HEK293 (cell line): ENCODE measurements at regions not wholly inside any gene's neighbourhood (a gene's known extent, or its start where the extent isn't known, plus 50 kb on each side); places are given as distances from the start of the nearest gene placed in this dataset.

Experiments
- CTCF ChIA-PET: fragments of 350-600 bp; formaldehyde crosslinking; extraction: SDS; loops from one replicate; lab custom pipeline; 2021; ENCODE audit warnings: antibody characterized with exemption; lab: Yijun Ruan, JAX
- POLR2A ChIA-PET: fragments of 300-600 bp; formaldehyde crosslinking; extraction: SDS; loops from one replicate; lab custom pipeline; 2020; ENCODE audit warnings: antibody characterized with exemption, inconsistent platforms; lab: Yijun Ruan, JAX
- H3K27ac ChIP-seq: fragments of 200-500 bp; sonication (Bioruptor generic); 2 replicates; pipeline ENCODE4 v1.5.1; 2014; ENCODE audit warnings: low read depth, low read length, control low read depth, inconsistent platforms; ENCODE audit errors: extremely low read depth
- H3K36me3 ChIP-seq, 2 experiments: fragments of 200-500 bp in 1 of 2; sonication (Bioruptor generic) in 1 of 2; 1 replicate in 1 of 2; 2 replicates in 1 of 2; pipeline ENCODE4 v1.5.1; 2014 to 2017; ENCODE audit warnings: inconsistent platforms in 2 of 2, low read length in 2 of 2; ENCODE audit not compliant: control insufficient read depth in 2 of 2, insufficient read depth in 1 of 2
- H3K4me1 ChIP-seq: fragments of 200-500 bp; sonication (Bioruptor generic); 2 replicates; pipeline ENCODE4 v1.5.1; 2014; ENCODE audit warnings: mild to moderate bottlenecking, low read length, inconsistent platforms; ENCODE audit not compliant: control insufficient read depth, insufficient read depth
- H3K4me3 ChIP-seq: 2 replicates; pipeline ENCODE4 v1.5.1; 2011; ENCODE audit warnings: low read depth, mild to moderate bottlenecking, control low read depth, low read length, moderate library complexity
- H3K9me3 ChIP-seq: fragments of 200-500 bp; sonication (Bioruptor generic); 2 replicates; pipeline ENCODE4 v1.5.1; 2014; ENCODE audit warnings: low read depth, low read length, inconsistent platforms; ENCODE audit not compliant: control insufficient read depth, insufficient read depth
- FEZF1 ChIP-seq: fragments of 450-650 bp; formaldehyde crosslinking; IDR thresholded peaks from 2 replicates; pipeline ENCODE4 v1.5.1; 2016; ENCODE audit warnings: missing biosample characterization, missing genetic modification characterization
- KLF17 ChIP-seq: fragments of 450-650 bp; formaldehyde crosslinking; IDR thresholded peaks from 2 replicates; pipeline ENCODE4 v1.5.1; 2016; ENCODE audit warnings: missing biosample characterization, missing genetic modification characterization
- KLF7 ChIP-seq: fragments of 450-650 bp; formaldehyde crosslinking; IDR thresholded peaks from 2 replicates; pipeline ENCODE4 v1.5.1; 2016; ENCODE audit warnings: missing biosample characterization, missing genetic modification characterization, borderline replicate concordance
- PRDM2 ChIP-seq: fragments of 450-650 bp; formaldehyde crosslinking; IDR thresholded peaks from 2 replicates; pipeline ENCODE4 v1.5.1; 2016; ENCODE audit warnings: missing biosample characterization, missing genetic modification characterization, borderline replicate concordance
- REPIN1 ChIP-seq: fragments of 450-650 bp; formaldehyde crosslinking; IDR thresholded peaks from 2 replicates; pipeline ENCODE4 v1.5.1; 2017; ENCODE audit warnings: missing biosample characterization, missing genetic modification characterization, low read depth
- SALL2 ChIP-seq: fragments of 450-650 bp; formaldehyde crosslinking; IDR thresholded peaks from 2 replicates; pipeline ENCODE4 v1.5.0; 2017; ENCODE audit warnings: missing biosample characterization, mild to moderate bottlenecking, missing genetic modification characterization, borderline replicate concordance
- TCF7L2 ChIP-seq: IDR thresholded peaks from 2 replicates; pipeline ENCODE4 v1.6.1; 2011; ENCODE audit warnings: low read depth, mild to moderate bottlenecking, inconsistent platforms, low read length, moderate library complexity, borderline replicate concordance
- ZBTB17 ChIP-seq: fragments of 450-650 bp; formaldehyde crosslinking; IDR thresholded peaks from 2 replicates; pipeline ENCODE4 v1.5.1; 2016; ENCODE audit warnings: missing biosample characterization, missing genetic modification characterization
- ZBTB48 ChIP-seq: fragments of 450-650 bp; formaldehyde crosslinking; IDR thresholded peaks from 2 replicates; pipeline ENCODE4 v1.5.1; 2016; ENCODE audit warnings: missing biosample characterization, missing genetic modification characterization
- ZNF121 ChIP-seq: fragments of 450-650 bp; formaldehyde crosslinking; IDR thresholded peaks from 2 replicates; pipeline ENCODE4 v1.5.1; 2016; ENCODE audit warnings: missing biosample characterization, missing genetic modification characterization
- ZNF133 ChIP-seq: fragments of 450-650 bp; formaldehyde crosslinking; IDR thresholded peaks from 2 replicates; pipeline ENCODE4 v1.5.1; 2016; ENCODE audit warnings: missing biosample characterization, missing genetic modification characterization
- ZNF157 ChIP-seq: fragments of 450-650 bp; formaldehyde crosslinking; IDR thresholded peaks from 2 replicates; pipeline ENCODE4 v1.5.1; 2016; ENCODE audit warnings: missing biosample characterization, missing genetic modification characterization
- ZNF174 ChIP-seq: fragments of 450-650 bp; formaldehyde crosslinking; IDR thresholded peaks from 2 replicates; pipeline ENCODE4 v1.5.0; 2017; ENCODE audit warnings: missing biosample characterization, mild to moderate bottlenecking, missing genetic modification characterization
- ZNF175 ChIP-seq: fragments of 450-650 bp; formaldehyde crosslinking; IDR thresholded peaks from 2 replicates; pipeline ENCODE4 v1.5.1; 2016; ENCODE audit warnings: missing biosample characterization, missing genetic modification characterization
- ZNF292 ChIP-seq: fragments of 450-650 bp; formaldehyde crosslinking; IDR thresholded peaks from 2 replicates; pipeline ENCODE4 v1.5.1; 2016; ENCODE audit warnings: low read depth, missing biosample characterization, missing genetic modification characterization, borderline replicate concordance
- ZNF350 ChIP-seq: fragments of 450-650 bp; formaldehyde crosslinking; IDR thresholded peaks from 2 replicates; pipeline ENCODE4 v1.5.0; 2017; ENCODE audit warnings: missing biosample characterization, mild to moderate bottlenecking, missing genetic modification characterization
- ZNF366 ChIP-seq: fragments of 450-650 bp; formaldehyde crosslinking; conservative IDR thresholded peaks from 2 replicates; pipeline ENCODE4 v1.5.1; 2016; ENCODE audit warnings: missing biosample characterization, missing genetic modification characterization
- ZNF510 ChIP-seq: fragments of 450-650 bp; formaldehyde crosslinking; IDR thresholded peaks from 2 replicates; pipeline ENCODE4 v1.5.1; 2018; ENCODE audit warnings: mild to moderate bottlenecking, missing genetic modification characterization, missing biosample characterization; ENCODE audit not compliant: insufficient replicate concordance
- ZNF513 ChIP-seq: fragments of 450-650 bp; IDR thresholded peaks from 2 replicates; pipeline ENCODE4 v1.5.1; 2018; ENCODE audit warnings: missing biosample characterization, missing genetic modification characterization
- ZNF544 ChIP-seq: fragments of 450-650 bp; formaldehyde crosslinking; IDR thresholded peaks from 2 replicates; pipeline ENCODE4 v1.5.0; 2017; ENCODE audit warnings: missing biosample characterization, missing genetic modification characterization
- ZNF623 ChIP-seq: fragments of 450-650 bp; formaldehyde crosslinking; IDR thresholded peaks from 2 replicates; pipeline ENCODE4 v1.5.1; 2016; ENCODE audit warnings: missing biosample characterization, missing genetic modification characterization
- ZNF624 ChIP-seq: fragments of 450-650 bp; formaldehyde crosslinking; IDR thresholded peaks from 2 replicates; pipeline ENCODE4 v1.5.1; 2017; ENCODE audit warnings: missing biosample characterization, missing genetic modification characterization
- ZNF658 ChIP-seq: fragments of 450-650 bp; formaldehyde crosslinking; IDR thresholded peaks from 2 replicates; pipeline ENCODE4; 2016; ENCODE audit warnings: missing biosample characterization, missing genetic modification characterization
- ZNF792 ChIP-seq: fragments of 450-650 bp; formaldehyde crosslinking; IDR thresholded peaks from 2 replicates; pipeline ENCODE4 v1.5.1; 2016; ENCODE audit warnings: missing biosample characterization, missing genetic modification characterization
- ZXDB ChIP-seq: fragments of 450-650 bp; formaldehyde crosslinking; IDR thresholded peaks from 2 replicates; pipeline ENCODE4 v1.5.1; 2016; ENCODE audit warnings: missing biosample characterization, missing genetic modification characterization

GRCh38 chr10:36559412-36560400 lies 565.7 kb upstream of the ANKRD30A start:
- TF ChIP-seq ZNF658 (no peak), ZNF623 (no peak), PRDM2 (tag by site-specific recombination) (no peak), ZNF175 (tag by site-specific recombination) (no peak), ZNF544 (no peak), ZXDB (tag by site-specific recombination) (no peak), ZBTB17 (tag by site-specific recombination) (no peak)
- H3K9me3 ChIP-seq: no peaks in the 10 kb centered on the region
- ChIA-PET POLR2A (no interaction called here), CTCF (no interaction called here)
- H3K36me3 ChIP-seq: no peaks in the 10 kb centered on the region
- no peaks in the 10 kb centered on the region for H3K4me1 ChIP-seq
- no peak overlapping the region for H3K4me3 ChIP-seq
- H3K27ac ChIP-seq: no peak overlapping the region

DNA sequence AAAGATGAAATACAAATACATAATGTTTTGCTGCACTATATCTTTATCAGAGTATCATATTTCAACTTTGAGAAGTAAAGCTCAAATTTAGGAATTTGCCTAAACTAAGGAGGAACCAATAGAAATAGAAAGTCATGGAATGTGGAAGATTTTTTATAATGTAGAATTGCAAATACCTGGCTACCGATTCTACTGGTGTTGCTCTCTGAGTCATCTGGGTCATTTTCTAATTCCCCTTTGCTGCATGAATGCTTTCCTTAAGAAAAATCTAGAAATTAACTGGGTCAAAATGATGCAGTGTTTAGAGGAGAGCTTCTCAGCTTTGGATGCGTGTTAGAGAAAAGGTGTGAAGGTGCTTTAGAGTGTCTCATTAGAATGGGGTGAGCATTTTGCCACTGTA lies 568.9 kb upstream of the ANKRD30A start:
- TF ChIP-seq ZNF133 (tag by site-specific recombination): peak; percentile 53; the same call in 1 of the 2 replicates
- TF ChIP-seq ZNF350: no peak
- TF ChIP-seq TCF7L2: no peak
- no peak for TF ChIP-seq ZNF624 (tag by site-specific recombination)
- no peak overlapping the region for H3K27ac ChIP-seq
- no peaks in the 10 kb centered on the region for H3K9me3 ChIP-seq
- H3K4me1 ChIP-seq: no peaks in the 10 kb centered on the region
- H3K4me3 ChIP-seq: no peak overlapping the region
- ChIA-PET CTCF (no interaction called here), POLR2A (no interaction called here)
- no peaks in the 10 kb centered on the region for H3K36me3 ChIP-seq

- no peak overlapping the region for H3K4me3 ChIP-seq
- ChIA-PET POLR2A (no interaction called here), CTCF (interaction anchor here (0.7 kb wide), 1 partner anchor 132 kb away, joined by 3 read pairs; no protein-coding TSS in a partner anchor)
- H3K36me3 ChIP-seq: no peaks in the 10 kb centered on the region
- no peak overlapping the region for H3K27ac ChIP-seq
- no peaks in the 10 kb centered on the region for H3K4me1 ChIP-seq
- no peaks in the 10 kb centered on the region for H3K9me3 ChIP-seq
- no peak for TF ChIP-seq ZNF174 (tag by site-specific recombination)
- no peak for TF ChIP-seq ZNF121
- TF ChIP-seq KLF7 (tag by site-specific recombination): no peak
- TF ChIP-seq ZNF792 (tag by site-specific recombination): no peak
- no peak for TF ChIP-seq FEZF1 (tag by site-specific recombination)
- TF ChIP-seq ZNF292 (tag by site-specific recombination): no peak
- no peak for TF ChIP-seq ZBTB48 (tag by site-specific recombination)
- TF ChIP-seq ZNF513 (tag by site-specific recombination): no peak
- TF ChIP-seq ZNF510 (tag by site-specific recombination): no peak
- no peak for TF ChIP-seq KLF17 (tag by site-specific recombination)
- no peak for TF ChIP-seq REPIN1
- TF ChIP-seq ZNF366 (tag by site-specific recombination): no peak
- no peak for TF ChIP-seq ZNF157
- TF ChIP-seq SALL2 (tag by site-specific recombination): no peak
These were observed 570.4 kb upstream of the ANKRD30A start for GRCh38 chr10:36555036-36555435.
